GM10248 (cell line): ENCODE measurements at regions not wholly inside any gene's neighbourhood (a gene's known extent, or its start where the extent isn't known, plus 50 kb on each side); places are given as distances from the start of the nearest gene placed in this dataset.
"Not testable (repeated sequence)": the region's sequence is repeated elsewhere in the genome, so short reads cannot be mapped to it uniquely, and the experiment has no call there.

ENCODE experiments used
- CTCF ChIA-PET: fragments of 300-600 bp; sonication (Branson Sonifier 250); formaldehyde crosslinking; extraction: SDS; loops from one replicate; lab custom pipeline; 2021; ENCODE audit warnings: antibody characterized with exemption; lab: Yijun Ruan, JAX
- POLR2A ChIA-PET: fragments of 350-650 bp; sonication (Branson Sonifier 250); formaldehyde crosslinking; extraction: SDS; loops from one replicate; lab custom pipeline; 2020; ENCODE audit warnings: antibody characterized with exemption; lab: Yijun Ruan, JAX
- DNase-seq: peaks from one replicate; pipeline ENCODE4 v3.0.0; 2012; ENCODE audit errors: extremely low spot score
- CTCF ChIP-seq: IDR thresholded peaks from 2 replicates; pipeline ENCODE4 v1.5.1; 2012; ENCODE audit warnings: mild to moderate bottlenecking, low read depth; ENCODE audit errors: extremely low read depth, missing control alignments, control extremely low read depth

GRCh38 chr16:75860326-75861053 is 134.2 kb upstream of the CPHXL start:
- ChIA-PET POLR2A (no interaction called here), CTCF (no interaction called here)
- TF ChIP-seq CTCF = no peak
- DNase-seq = no peak

- ChIA-PET POLR2A (no interaction called here), CTCF (interaction anchor here (1.0 kb wide), 2 partner anchors 17 to 27 kb away, joined by 4 read pairs; no protein-coding TSS in a partner anchor)
- DNase-seq = no peak
- no peak for TF ChIP-seq CTCF
Observed at GRCh38 chr16:75861311-75862097, 135.2 kb upstream of the CPHXL start.

GRCh38 chr16:75862098-75862386 is 135.8 kb upstream of the CPHXL start:
- ChIA-PET CTCF (interaction anchor here (1.0 kb wide), 2 partner anchors 18 to 27 kb away, joined by 4 read pairs; no protein-coding TSS in a partner anchor), POLR2A (no interaction called here)
- DNase-seq = no peak
- TF ChIP-seq CTCF = no peak

GRCh38 chr16:75864243-75864642 is 138.0 kb upstream of the CPHXL start:
- ChIA-PET CTCF (no interaction called here), POLR2A (no interaction called here)
- DNase-seq = no peak
- TF ChIP-seq CTCF = no peak

- CTCF ChIA-PET = no interaction called here
- DNase-seq = no peak
- no peak for TF ChIP-seq CTCF
- POLR2A ChIA-PET = no interaction called here
Observed at GRCh38 chr16:75865736-75866135, 139.4 kb upstream of the CPHXL start.

- DNase-seq = no peak
- no peak for TF ChIP-seq CTCF
- ChIA-PET POLR2A (no interaction called here), CTCF (interaction anchor here (0.9 kb wide), 1 partner anchor 25 kb away, joined by 3 read pairs; no protein-coding TSS in a partner anchor)
Observed at GRCh38 chr16:75868636-75869632, 142.6 kb upstream of the CPHXL start.

- CTCF ChIA-PET, DNase-seq, POLR2A ChIA-PET: not testable (repeated sequence)
Observed at GRCh38 chr16:75881280-75881679, 155.0 kb upstream of the CPHXL start.
